ENCODE measurements at regions not wholly inside any gene's neighbourhood (a gene's known extent, or its start where the extent isn't known, plus 50 kb on each side); places are given as distances from the start of the nearest gene placed in this dataset.
"Not testable (repeated sequence)": the region's sequence is repeated elsewhere in the genome, so short reads cannot be mapped to it uniquely, and the experiment has no call there.

DNA sequence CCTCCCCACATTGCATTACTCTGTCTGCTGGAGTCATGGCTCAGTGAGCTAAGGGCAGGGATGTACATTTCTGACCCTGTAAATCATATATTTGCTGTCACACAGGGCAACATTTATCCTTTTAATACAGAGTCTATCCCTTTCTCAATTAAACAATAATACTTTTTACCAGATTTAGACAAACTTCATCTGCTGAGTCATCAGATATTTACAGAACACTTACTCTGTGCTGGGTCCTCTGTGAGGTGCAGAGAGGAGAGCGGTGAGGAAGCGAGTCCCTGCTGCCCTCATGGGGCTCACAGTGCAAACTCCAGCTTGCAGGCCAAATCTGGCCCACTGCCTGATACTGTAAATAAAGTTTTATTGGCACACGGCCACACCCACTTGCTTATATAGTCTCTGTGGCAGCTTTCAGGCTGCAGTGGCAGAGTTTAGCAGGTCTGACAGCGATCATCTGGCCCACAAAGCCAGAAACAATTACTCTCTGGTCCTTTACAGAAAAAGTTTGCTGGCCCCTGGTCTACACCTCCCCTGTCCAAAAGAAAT, 144.5 kb downstream of the CDH26 start:
- H3K4me3 ChIP-seq, result no peak overlapping the region
- no peak for DNase-seq (ENCODE audit: low read depth in 1 of 2, low spot score in 2 of 2)
- H3K36me3 ChIP-seq, result no peaks in the 10 kb centered on the region
- no peak overlapping the region for H3K27ac ChIP-seq
- H3K9me3 ChIP-seq (replicated peaks), result no peaks in the 10 kb centered on the region
- H3K27me3 ChIP-seq (replicated peaks), result 0 out of 2 replicates have a peak, but pooled peaks cover 4% of the 10 kb centered on the region
- peaks cover 14% of the 10 kb centered on the region for H3K4me1 ChIP-seq (replicated peaks)

- H3K9me3 ChIP-seq (replicated peaks), result no peaks in the 10 kb centered on the region
- H3K27me3 ChIP-seq (replicated peaks), result no peaks in the 10 kb centered on the region
- peaks cover 24% of the 10 kb centered on the region for H3K4me1 ChIP-seq (replicated peaks)
- no peak for DNase-seq (ENCODE audit: low read depth in 1 of 2, low spot score in 2 of 2)
- H3K27ac ChIP-seq, result no peak overlapping the region
- H3K36me3 ChIP-seq, result no peaks in the 10 kb centered on the region
- H3K4me3 ChIP-seq, result no peak overlapping the region
These were observed 147.0 kb downstream of the CDH26 start for GRCh38 chr20:60104993-60105803.

GRCh38 chr20:60106186-60106585, 148.0 kb downstream of the CDH26 start:
- not testable (repeated sequence) for H3K4me3 ChIP-seq; H3K27ac ChIP-seq; DNase-seq (ENCODE audit: low read depth in 1 of 2, low spot score in 2 of 2); H3K36me3 ChIP-seq; H3K27me3 ChIP-seq (replicated peaks); H3K9me3 ChIP-seq (replicated peaks)
- peaks cover 22% of the 10 kb centered on the region for H3K4me1 ChIP-seq (replicated peaks)

DNA sequence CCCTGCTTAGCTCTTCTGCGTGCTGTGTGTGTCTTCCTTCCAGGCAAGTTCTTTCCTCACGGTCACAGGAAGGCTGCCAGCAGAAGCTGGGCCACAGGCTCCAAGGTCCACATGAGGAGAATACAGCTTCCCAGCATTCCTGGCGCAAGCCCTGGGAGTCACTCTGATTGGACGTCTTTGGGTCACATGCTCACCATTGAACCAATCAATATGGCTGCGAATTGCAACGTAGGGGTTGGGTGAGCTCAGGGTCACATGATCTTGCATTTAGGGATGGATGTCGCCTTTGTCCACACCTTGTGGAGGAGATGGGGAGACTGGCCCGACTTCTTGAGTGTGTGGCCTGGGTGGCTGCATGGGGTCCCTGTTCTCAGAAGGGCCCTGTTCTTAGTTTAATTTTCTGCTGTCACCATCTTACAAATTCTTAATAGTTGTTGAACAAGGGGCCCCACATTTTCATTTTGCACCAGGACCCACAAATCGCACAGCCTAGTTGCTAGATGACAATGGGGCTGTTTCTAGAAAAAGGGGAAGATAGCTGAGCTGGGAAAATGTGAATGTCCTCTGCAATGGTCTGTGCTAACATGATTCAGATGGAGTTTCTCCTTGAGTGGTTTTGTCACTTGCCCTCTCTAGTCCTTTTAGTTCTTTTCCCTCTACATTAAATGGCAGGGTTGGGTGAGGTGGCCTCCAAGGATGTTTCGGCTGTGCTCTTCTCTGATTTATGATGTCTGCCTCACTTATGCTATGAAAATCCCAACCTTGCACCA, 149.6 kb downstream of the CDH26 start:
- no peak for DNase-seq (ENCODE audit: low read depth in 1 of 2, low spot score in 2 of 2)
- H3K9me3 ChIP-seq (replicated peaks), result no peaks in the 10 kb centered on the region
- peaks cover 10% of the 10 kb centered on the region for H3K4me1 ChIP-seq (replicated peaks)

DNA sequence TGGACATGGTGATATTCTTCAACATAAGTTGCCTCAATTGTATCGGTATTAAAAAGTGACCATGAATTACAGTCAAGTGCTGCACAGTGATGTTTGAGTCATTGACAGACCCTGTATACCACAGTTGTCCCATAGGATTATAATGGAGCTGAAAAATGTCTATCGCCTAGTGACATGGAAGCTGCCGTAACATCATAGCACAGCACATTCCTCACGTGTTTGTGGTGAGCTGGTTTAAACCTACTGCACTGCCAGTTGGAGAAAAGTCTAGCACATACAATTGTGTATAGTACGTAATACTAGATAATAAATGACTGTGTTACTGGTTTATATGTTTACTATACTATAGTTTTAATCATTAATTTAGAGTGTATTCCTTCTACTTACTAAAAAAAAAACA, 150.2 kb downstream of the CDH26 start:
- Histone ChIP-seq H3K27ac (no peak overlapping the region; the same call in 1 of the 2 replicates), H3K4me3 (no peak overlapping the region), H3K4me1 (replicated peaks) (peaks cover 10% of the 10 kb centered on the region), H3K9me3 (replicated peaks) (no peaks in the 10 kb centered on the region), H3K36me3 (no peaks in the 10 kb centered on the region), H3K27me3 (replicated peaks) (no peaks in the 10 kb centered on the region)
- peak in 1 of 2 experiments; percentile 57 for DNase-seq (ENCODE audit: low read depth in 1 of 2, low spot score in 2 of 2)

More for the DNA sequence above, 149.6 kb downstream of the CDH26 start:
- no peaks in the 10 kb centered on the region for H3K36me3 ChIP-seq
- H3K27me3 ChIP-seq (replicated peaks), result no peaks in the 10 kb centered on the region
- no peak overlapping the region for H3K4me3 ChIP-seq
- no peak overlapping the region; the same call in 1 of the 2 replicates for H3K27ac ChIP-seq

GRCh38 chr20:60113024-60113724, 155.0 kb downstream of the CDH26 start:
- H3K27me3 ChIP-seq (replicated peaks), result peaks cover 18% of the 10 kb centered on the region
- no peak overlapping the region for H3K27ac ChIP-seq
- no peaks in the 10 kb centered on the region for H3K9me3 ChIP-seq (replicated peaks)
- DNase-seq (ENCODE audit: low read depth in 1 of 2, low spot score in 2 of 2), result no peak
- H3K4me3 ChIP-seq, result no peak overlapping the region
- peaks cover 7% of the 10 kb centered on the region for H3K4me1 ChIP-seq (replicated peaks)
- no peaks in the 10 kb centered on the region for H3K36me3 ChIP-seq

DNA sequence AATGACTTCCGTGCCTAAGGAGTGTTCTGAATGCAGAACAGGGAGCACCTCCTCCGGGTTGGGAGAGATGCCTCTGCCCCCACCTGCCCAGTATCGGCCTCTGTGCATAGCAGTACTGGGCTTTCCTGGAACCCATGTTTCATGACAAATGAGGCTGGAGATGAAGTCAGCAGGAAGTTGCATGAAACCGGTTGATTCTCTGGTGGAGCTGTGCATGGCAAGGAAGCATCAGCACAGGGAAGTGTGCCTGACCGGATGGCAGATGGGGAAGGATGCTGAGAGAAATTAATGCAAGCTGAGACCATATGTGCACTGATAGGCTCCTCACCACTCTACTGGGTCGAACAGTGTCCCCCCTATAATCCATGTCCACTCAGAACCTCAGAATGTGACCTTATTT, 155.5 kb downstream of the CDH26 start:
- no peak overlapping the region for H3K4me3 ChIP-seq
- no peaks in the 10 kb centered on the region for H3K9me3 ChIP-seq (replicated peaks)
- H3K36me3 ChIP-seq, result no peaks in the 10 kb centered on the region
- H3K4me1 ChIP-seq (replicated peaks), result peaks cover under 1% of the 10 kb centered on the region
- H3K27ac ChIP-seq, result no peak overlapping the region
- peaks cover 24% of the 10 kb centered on the region for H3K27me3 ChIP-seq (replicated peaks)
- DNase-seq (ENCODE audit: low read depth in 1 of 2, low spot score in 2 of 2), result no peak

DNA sequence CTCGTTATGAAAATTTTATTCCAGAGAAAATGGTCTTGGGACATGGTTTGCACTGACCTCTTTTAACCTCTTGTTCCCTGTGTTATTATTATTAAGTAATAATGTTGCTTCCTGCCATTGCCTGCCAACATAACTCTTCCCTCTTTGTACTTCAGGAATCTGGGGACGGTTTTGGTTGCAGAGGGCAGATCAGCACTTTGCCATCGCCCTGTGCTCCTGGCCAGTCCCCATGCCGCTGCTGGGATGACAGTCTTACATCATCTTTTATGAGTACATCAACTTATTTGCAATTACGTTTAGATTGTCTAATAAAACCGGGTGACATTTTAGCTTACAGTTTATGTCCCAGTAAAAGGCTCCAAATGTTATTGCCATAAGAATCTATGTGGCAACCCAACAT, 157.2 kb downstream of the CDH26 start:
- peaks cover 36% of the 10 kb centered on the region for H3K27me3 ChIP-seq (replicated peaks)
- no peaks in the 10 kb centered on the region for H3K36me3 ChIP-seq
- no peaks in the 10 kb centered on the region for H3K9me3 ChIP-seq (replicated peaks)
- no peaks in the 10 kb centered on the region for H3K4me1 ChIP-seq (replicated peaks)
- H3K4me3 ChIP-seq, result no peak overlapping the region
- no peak overlapping the region for H3K27ac ChIP-seq
- DNase-seq (ENCODE audit: low read depth in 1 of 2, low spot score in 2 of 2), result no peak

- no peak overlapping the region for H3K27ac ChIP-seq
- no peaks in the 10 kb centered on the region for H3K4me1 ChIP-seq (replicated peaks)
- H3K36me3 ChIP-seq, result no peaks in the 10 kb centered on the region
- H3K4me3 ChIP-seq, result no peak overlapping the region
- no peaks in the 10 kb centered on the region for H3K9me3 ChIP-seq (replicated peaks)
- DNase-seq (ENCODE audit: low read depth in 1 of 2, low spot score in 2 of 2), result peak in 1 of 2 experiments; percentile 18
- H3K27me3 ChIP-seq (replicated peaks), result peaks cover 36% of the 10 kb centered on the region
These were observed 158.1 kb downstream of the CDH26 start for GRCh38 chr20:60116128-60116909.

DNA sequence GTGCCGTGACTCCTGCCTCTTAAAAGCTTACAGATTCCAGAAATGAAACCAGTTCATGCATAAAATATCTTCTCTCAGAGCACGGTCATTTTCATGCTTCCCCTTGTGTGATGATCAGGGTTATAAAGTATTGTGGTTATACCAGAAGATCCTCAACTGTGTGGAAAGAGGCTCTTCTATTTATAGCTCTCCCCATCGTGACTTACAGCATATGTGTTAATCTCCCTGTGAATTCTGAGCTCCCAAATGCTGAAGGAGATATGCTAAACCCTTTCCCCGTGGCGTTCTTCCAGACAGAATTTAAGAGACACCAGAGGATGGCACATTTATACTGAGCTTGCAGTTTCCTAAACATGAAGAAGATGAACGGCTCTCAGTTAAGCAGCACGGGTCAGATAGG, 158.8 kb downstream of the CDH26 start:
- no peaks in the 10 kb centered on the region for H3K9me3 ChIP-seq (replicated peaks)
- no peaks in the 10 kb centered on the region for H3K36me3 ChIP-seq
- DNase-seq (ENCODE audit: low read depth in 1 of 2, low spot score in 2 of 2), result no peak
- H3K27ac ChIP-seq, result no peak overlapping the region
- H3K4me1 ChIP-seq (replicated peaks), result no peaks in the 10 kb centered on the region
- H3K4me3 ChIP-seq, result no peak overlapping the region
- H3K27me3 ChIP-seq (replicated peaks), result peaks cover 36% of the 10 kb centered on the region

DNA sequence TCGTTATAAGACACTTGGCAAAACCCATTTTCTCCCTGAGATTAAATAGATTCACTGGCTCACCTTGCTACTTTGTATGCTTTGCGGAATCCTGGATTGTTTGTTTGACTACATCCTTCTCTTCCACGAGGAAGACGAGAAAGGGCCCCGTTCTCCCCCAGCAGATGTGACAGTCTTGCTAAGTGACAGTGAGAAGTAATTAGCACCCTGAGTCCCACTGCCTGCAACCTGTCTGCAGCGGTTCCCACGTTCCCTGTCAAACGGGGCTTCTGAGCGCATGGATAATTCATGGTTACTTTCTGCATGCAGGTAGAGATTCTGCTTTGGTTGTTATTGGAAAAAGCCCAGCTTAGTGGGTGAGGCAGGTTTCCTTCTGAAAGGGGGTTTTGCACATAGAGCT, 163.7 kb downstream of the CDH26 start:
- no peaks in the 10 kb centered on the region for H3K36me3 ChIP-seq
- no peak overlapping the region for H3K4me3 ChIP-seq
- H3K4me1 ChIP-seq (replicated peaks), result no peaks in the 10 kb centered on the region
- no peak overlapping the region for H3K27ac ChIP-seq
- H3K27me3 ChIP-seq (replicated peaks), result peaks cover 44% of the 10 kb centered on the region
- DNase-seq (ENCODE audit: low read depth in 1 of 2, low spot score in 2 of 2), result no peak
- H3K9me3 ChIP-seq (replicated peaks), result no peaks in the 10 kb centered on the region

GRCh38 chr20:60122671-60123070, 164.4 kb downstream of the CDH26 start:
- no peaks in the 10 kb centered on the region for H3K4me1 ChIP-seq (replicated peaks)
- no peaks in the 10 kb centered on the region for H3K9me3 ChIP-seq (replicated peaks)
- no peak for DNase-seq (ENCODE audit: low read depth in 1 of 2, low spot score in 2 of 2)
- H3K36me3 ChIP-seq, result no peaks in the 10 kb centered on the region
- H3K4me3 ChIP-seq, result no peak overlapping the region
- peaks cover 36% of the 10 kb centered on the region for H3K27me3 ChIP-seq (replicated peaks)
- H3K27ac ChIP-seq, result no peak overlapping the region

DNA sequence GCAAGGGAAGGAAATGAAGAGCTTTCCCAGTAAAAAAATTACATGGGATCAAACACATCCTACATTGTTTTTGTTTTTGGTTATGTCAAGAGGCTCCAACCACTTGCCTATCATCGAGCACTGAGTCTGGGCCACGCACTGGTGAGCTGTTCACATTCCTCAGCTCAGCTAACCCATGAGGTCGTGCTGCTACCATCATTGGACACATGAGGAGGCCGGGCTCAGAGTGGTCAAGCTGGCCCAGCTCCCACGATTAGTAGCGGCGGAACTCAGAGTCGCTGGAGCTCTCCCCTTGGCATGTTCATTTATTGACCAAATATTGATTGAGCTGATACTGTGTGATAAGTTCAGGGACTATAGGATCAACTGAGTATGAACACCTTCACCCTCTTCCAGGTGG, 164.9 kb downstream of the CDH26 start:
- Histone ChIP-seq H3K27ac (no peak overlapping the region), H3K4me3 (no peak overlapping the region), H3K36me3 (no peaks in the 10 kb centered on the region), H3K4me1 (replicated peaks) (no peaks in the 10 kb centered on the region), H3K27me3 (replicated peaks) (peaks cover 34% of the 10 kb centered on the region), H3K9me3 (replicated peaks) (no peaks in the 10 kb centered on the region)
- DNase-seq (ENCODE audit: low read depth in 1 of 2, low spot score in 2 of 2), result no peak
